Trophoblast cell (in vitro differentiated cells and primary cell): ENCODE measurements at regions not wholly inside any gene's neighbourhood (a gene's known extent, or its start where the extent isn't known, plus 50 kb on each side); places are given as distances from the start of the nearest gene placed in this dataset.

ENCODE experiments used
- DNase-seq, 2 donors: peaks; one replicate each; pipeline ENCODE4 v3.0.0-alpha.2; 2016
- H2AFZ ChIP-seq: 2 replicates; pipeline ENCODE4 v1.6.1; 2013; ENCODE audit warnings: low read length, moderate library complexity, mild to moderate bottlenecking; ENCODE audit not compliant: insufficient read depth, poor library complexity
- H2AK5ac ChIP-seq: 2 replicates; pipeline ENCODE4 v1.6.1; 2013; ENCODE audit warnings: mild to moderate bottlenecking, low read length
- H2BK120ac ChIP-seq: 2 replicates; pipeline ENCODE4 v1.6.1; 2013; ENCODE audit warnings: low read length, mild to moderate bottlenecking, moderate library complexity; ENCODE audit not compliant: insufficient read depth, poor library complexity
- H2BK12ac ChIP-seq: 2 replicates; pipeline ENCODE4 v1.6.1; 2013; ENCODE audit warnings: mild to moderate bottlenecking, low read length, moderate library complexity
- H2BK5ac ChIP-seq: 2 replicates; pipeline ENCODE4 v1.6.1; 2013; ENCODE audit warnings: low read length, low read depth, moderate library complexity, mild to moderate bottlenecking; ENCODE audit not compliant: poor library complexity
- H3K14ac ChIP-seq: 2 replicates; pipeline ENCODE4 v1.6.1; 2013; ENCODE audit warnings: mild to moderate bottlenecking, low read length
- H3K18ac ChIP-seq: 2 replicates; pipeline ENCODE4 v1.6.1; 2013; ENCODE audit warnings: mild to moderate bottlenecking, low read length
- H3K23ac ChIP-seq: 2 replicates; pipeline ENCODE4 v1.6.1; 2013; ENCODE audit warnings: low read length
- H3K27ac ChIP-seq: 2 replicates; pipeline ENCODE4 v1.5.1; 2013; ENCODE audit warnings: low read depth, mild to moderate bottlenecking, inconsistent platforms, low read length, moderate library complexity
- H3K27me3 ChIP-seq: 2 replicates; pipeline ENCODE4 v1.6.1; 2013; ENCODE audit warnings: inconsistent platforms, mild to moderate bottlenecking, low read length, moderate library complexity; ENCODE audit not compliant: insufficient read depth
- H3K36me3 ChIP-seq, 2 experiments: 1 replicate in 1 of 2; 2 replicates in 1 of 2; pipeline ENCODE4 v1.6.1; 2013; ENCODE audit warnings: low read length in 2 of 2, mild to moderate bottlenecking in 2 of 2, moderate library complexity in 1 of 2; ENCODE audit not compliant: insufficient read depth in 2 of 2, control insufficient read depth in 1 of 2
- H3K4ac ChIP-seq: 2 replicates; pipeline ENCODE4 v1.6.1; 2013; ENCODE audit warnings: low read depth, mild to moderate bottlenecking, low read length, moderate library complexity
- H3K4me1 ChIP-seq, 2 experiments: 1 replicate in 1 of 2; 2 replicates in 1 of 2; pipeline ENCODE4 v1.6.1; 2013; ENCODE audit warnings: low read length in 2 of 2, mild to moderate bottlenecking in 2 of 2, moderate library complexity in 1 of 2; ENCODE audit not compliant: insufficient read depth in 2 of 2, control insufficient read depth in 1 of 2
- H3K4me2 ChIP-seq: 2 replicates; pipeline ENCODE4 v1.6.1; 2013; ENCODE audit warnings: inconsistent platforms, mild to moderate bottlenecking, low read length, moderate library complexity
- H3K4me3 ChIP-seq: 2 replicates; pipeline ENCODE4 v1.5.1; 2013; ENCODE audit warnings: mild to moderate bottlenecking, low read depth, low read length, inconsistent platforms
- H3K79me1 ChIP-seq: one replicate; pipeline ENCODE4 v1.6.1; 2013; ENCODE audit warnings: low read length
- H3K79me2 ChIP-seq: 2 replicates; pipeline ENCODE4 v1.6.1; 2013; ENCODE audit warnings: low read length, mild to moderate bottlenecking; ENCODE audit not compliant: control insufficient read depth, insufficient read depth, poor library complexity
- H3K9ac ChIP-seq: 2 replicates; pipeline ENCODE4 v1.6.1; 2013; ENCODE audit warnings: mild to moderate bottlenecking, low read length
- H3K9me3 ChIP-seq: 2 replicates; pipeline ENCODE4 v1.6.1; 2013; ENCODE audit warnings: low read depth, mild to moderate bottlenecking, control low read depth, inconsistent platforms, low read length; ENCODE audit not compliant: insufficient read depth
- H4K12ac ChIP-seq: 2 replicates; pipeline ENCODE4 v1.6.1; 2013; ENCODE audit warnings: low read depth, mild to moderate bottlenecking, low read length, moderate library complexity
- H4K8ac ChIP-seq: 2 replicates; pipeline ENCODE4 v1.6.1; 2013; ENCODE audit warnings: low read depth, mild to moderate bottlenecking, low read length, moderate library complexity
- H4K91ac ChIP-seq: one replicate; pipeline ENCODE4 v1.6.1; 2013; ENCODE audit warnings: low read depth, mild to moderate bottlenecking, low read length, moderate library complexity
- WGBS: extraction: QIAGEN DNeasy Blood & Tissue Kit; methylation state at CpG from one replicate; pipeline ENCODE4 v1.1.7; 2013; ENCODE audit warnings: missing lambda C conversion rate; ENCODE audit not compliant: insufficient read length, insufficient coverage; ENCODE audit errors: extremely low coverage; 5-methylcytosine and 5-hydroxymethylcytosine counted together

DNA sequence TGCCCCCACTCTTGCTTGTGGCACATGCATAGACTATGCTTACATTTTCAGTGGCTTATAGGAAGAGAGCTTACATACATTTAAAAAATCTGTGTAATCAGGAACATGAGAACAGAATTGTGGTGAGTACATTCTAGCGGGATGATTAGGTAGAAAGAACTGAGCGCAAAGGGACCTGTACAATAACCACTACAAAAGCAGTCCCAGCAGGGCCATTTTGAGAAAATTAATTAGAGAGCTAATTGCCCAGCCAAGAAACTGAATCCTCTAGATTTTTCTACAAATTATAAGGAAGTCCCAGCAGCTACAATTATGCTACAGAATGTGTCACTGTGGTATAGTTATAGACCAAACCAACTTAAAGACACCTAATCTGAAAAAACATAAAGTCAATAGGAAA lies 105.6 kb upstream of the TNFAIP3 start:
- H3K27ac ChIP-seq = no peak overlapping the region
- H3K36me3 ChIP-seq = no peaks in the 10 kb centered on the region
- H3K18ac ChIP-seq = no peak overlapping the region
- H4K8ac ChIP-seq = no peak overlapping the region
- no peak overlapping the region for H2AK5ac ChIP-seq
- H2BK120ac ChIP-seq = no peak overlapping the region
- peaks cover 0 to 6% of the 10 kb centered on the region in 2 experiments for H3K4me1 ChIP-seq
- WGBS = no CpG with 5 or more reads among the region's 2 CpGs
- no peak overlapping the region for H2AFZ ChIP-seq
- H2BK12ac ChIP-seq = no peak overlapping the region
- H4K12ac ChIP-seq = no peak overlapping the region
- H3K14ac ChIP-seq = no peak overlapping the region
- no peaks in the 10 kb centered on the region for H3K9me3 ChIP-seq
- H3K4ac ChIP-seq = no peak overlapping the region
- no peak overlapping the region for H3K4me2 ChIP-seq
- H3K79me2 ChIP-seq = no peaks in the 10 kb centered on the region
- H3K27me3 ChIP-seq = no peaks in the 10 kb centered on the region
- no peak overlapping the region for H4K91ac ChIP-seq
- no peak overlapping the region for H3K23ac ChIP-seq
- H2BK5ac ChIP-seq = no peak overlapping the region
- no peak for DNase-seq
- H3K9ac ChIP-seq = no peak overlapping the region
- H3K79me1 ChIP-seq = peaks cover 2% of the 10 kb centered on the region
- H3K4me3 ChIP-seq = no peak overlapping the region

DNA sequence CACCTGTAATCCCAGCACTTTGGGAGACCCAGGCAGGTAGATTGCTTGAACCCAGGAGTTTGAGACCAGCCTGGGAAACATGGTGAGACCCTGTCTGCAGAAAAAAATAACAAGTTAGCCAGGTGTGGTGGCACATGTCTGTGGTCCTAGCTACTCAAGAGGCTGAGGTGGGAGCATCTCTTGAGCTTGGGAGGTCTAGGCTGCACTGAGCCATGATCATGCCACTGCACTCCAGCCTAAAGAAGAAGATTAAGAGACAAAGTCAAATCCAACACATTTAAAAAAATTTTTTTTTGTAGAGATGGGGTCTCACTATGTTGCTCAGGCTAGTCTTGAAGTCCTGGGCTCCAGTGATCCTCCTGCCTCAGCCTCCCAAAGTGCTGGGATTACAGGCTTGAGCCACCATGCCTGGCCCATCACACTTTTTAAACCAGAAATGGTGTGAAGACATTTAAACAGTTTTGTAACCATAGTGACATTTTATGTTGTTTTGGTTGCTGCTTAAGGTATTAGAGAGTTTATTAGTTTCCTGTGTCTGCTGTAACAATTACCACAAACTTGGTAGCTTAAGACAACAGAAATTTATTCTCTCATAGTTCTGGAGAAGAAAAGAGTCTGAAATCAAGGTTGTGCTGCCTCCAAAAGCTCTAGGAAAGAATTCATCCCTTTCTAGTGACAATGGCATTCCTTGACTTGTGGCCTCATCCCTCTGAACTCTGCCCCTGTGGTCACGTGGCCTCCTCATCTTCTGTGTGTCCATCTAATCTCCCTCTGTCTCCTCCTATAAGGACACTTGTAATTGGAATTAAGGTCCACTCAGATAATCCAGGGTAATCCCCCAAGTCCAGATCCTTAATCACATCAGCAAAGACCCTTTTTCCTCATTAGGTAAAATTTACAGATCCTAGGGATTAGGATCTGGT lies 104.6 kb upstream of the TNFAIP3 start:
- Histone ChIP-seq H3K4me2 (no peak overlapping the region), H3K23ac (no peak overlapping the region), H2AFZ (no peak overlapping the region), H4K12ac (no peak overlapping the region), H4K8ac (no peak overlapping the region), H3K18ac (no peak overlapping the region), H3K4me3 (no peak overlapping the region), H3K4ac (no peak overlapping the region), H2AK5ac (no peak overlapping the region), H3K4me1 (peaks cover 0 to 6% of the 10 kb centered on the region in 2 experiments), H3K9ac (no peak overlapping the region), H2BK5ac (no peak overlapping the region), H3K14ac (no peak overlapping the region), H3K79me2 (no peaks in the 10 kb centered on the region), H3K27me3 (no peaks in the 10 kb centered on the region), H4K91ac (no peak overlapping the region), H3K27ac (no peak overlapping the region), H3K79me1 (peaks cover 2% of the 10 kb centered on the region), H2BK12ac (no peak overlapping the region), H2BK120ac (no peak overlapping the region), H3K9me3 (no peaks in the 10 kb centered on the region), H3K36me3 (no peaks in the 10 kb centered on the region)
- WGBS = no CpG with 5 or more reads among the region's 1 CpG
- DNase-seq = no peak

DNA sequence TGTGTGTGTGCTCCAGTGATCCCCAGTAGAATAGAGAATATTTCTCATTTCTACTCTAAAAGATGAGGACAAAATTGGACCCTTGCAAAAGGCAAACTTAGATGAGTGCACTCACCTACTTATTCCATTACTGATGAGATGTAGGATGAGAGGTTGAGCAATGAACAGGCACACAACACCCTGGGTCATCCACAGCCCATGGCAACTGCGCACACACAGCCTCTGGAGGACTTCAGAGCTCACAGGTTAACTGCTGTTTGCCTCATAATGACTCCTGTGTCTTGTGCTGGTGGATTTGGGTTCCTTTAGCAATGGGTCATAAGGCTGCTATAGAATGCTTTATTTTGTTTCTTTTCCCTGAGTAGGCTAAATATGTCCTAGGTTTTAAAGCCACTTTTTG lies 103.6 kb upstream of the TNFAIP3 start:
- Histone ChIP-seq H4K8ac (no peak overlapping the region), H3K4me1 (peaks cover 0 to 8% of the 10 kb centered on the region in 2 experiments), H3K4me2 (no peak overlapping the region), H3K9ac (no peak overlapping the region), H3K27ac (peak overlapping the region; percentile 2), H3K79me2 (no peaks in the 10 kb centered on the region), H3K14ac (no peak overlapping the region), H3K9me3 (no peaks in the 10 kb centered on the region), H3K27me3 (no peaks in the 10 kb centered on the region), H3K4ac (no peak overlapping the region), H3K23ac (no peak overlapping the region), H2AFZ (no peak overlapping the region), H4K12ac (no peak overlapping the region), H2BK120ac (no peak overlapping the region), H2BK5ac (no peak overlapping the region), H4K91ac (no peak overlapping the region), H3K18ac (no peak overlapping the region), H3K79me1 (peaks cover 2% of the 10 kb centered on the region), H2BK12ac (no peak overlapping the region), H2AK5ac (no peak overlapping the region), H3K36me3 (no peaks in the 10 kb centered on the region), H3K4me3 (no peak overlapping the region)
- peak in 1 of 2 donors; percentile 57 for DNase-seq
- WGBS = no CpG with 5 or more reads among the region's 1 CpG

DNA sequence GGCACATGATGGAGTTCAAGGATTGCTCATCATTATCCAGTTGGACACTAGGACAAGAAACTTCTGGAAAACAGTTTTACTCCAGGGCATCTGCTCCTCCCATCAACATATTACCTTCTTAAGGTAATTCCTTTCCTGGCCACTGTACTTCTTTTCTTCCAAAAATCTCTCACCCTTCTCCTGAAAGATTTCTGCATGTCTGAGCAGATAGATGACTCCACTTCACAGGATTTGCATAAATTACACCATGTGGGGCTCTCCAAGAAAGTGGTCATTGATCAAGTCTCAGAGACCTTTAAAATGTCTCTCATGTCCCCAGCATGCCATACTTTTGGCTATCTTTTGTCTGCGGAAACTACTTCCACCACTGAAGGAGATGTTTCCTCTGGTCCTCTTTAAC lies 103.2 kb upstream of the TNFAIP3 start:
- no peak overlapping the region for H4K91ac ChIP-seq
- no peak overlapping the region for H2AFZ ChIP-seq
- H3K14ac ChIP-seq = no peak overlapping the region
- H3K9me3 ChIP-seq = no peaks in the 10 kb centered on the region
- no peak overlapping the region for H3K4ac ChIP-seq
- H2BK12ac ChIP-seq = no peak overlapping the region
- no peaks in the 10 kb centered on the region for H3K79me2 ChIP-seq
- WGBS = no CpG with 5 or more reads among the region's 1 CpG
- no peak overlapping the region for H4K8ac ChIP-seq
- peaks cover 0 to 9% of the 10 kb centered on the region in 2 experiments for H3K4me1 ChIP-seq
- H2BK120ac ChIP-seq = no peak overlapping the region
- no peak overlapping the region for H3K18ac ChIP-seq
- peaks cover 2% of the 10 kb centered on the region for H3K79me1 ChIP-seq
- no peak overlapping the region for H4K12ac ChIP-seq
- peak overlapping the region; percentile 2 for H3K27ac ChIP-seq
- DNase-seq = peak in 1 of 2 donors; percentile 55
- H3K4me3 ChIP-seq = no peak overlapping the region
- no peaks in the 10 kb centered on the region for H3K36me3 ChIP-seq
- H2BK5ac ChIP-seq = no peak overlapping the region
- no peak overlapping the region for H3K9ac ChIP-seq
- H3K23ac ChIP-seq = no peak overlapping the region
- no peak overlapping the region for H2AK5ac ChIP-seq
- no peak overlapping the region for H3K4me2 ChIP-seq
- H3K27me3 ChIP-seq = no peaks in the 10 kb centered on the region
